Fibroblast of lung (primary cell): ENCODE measurements at regions not wholly inside any gene's neighbourhood (a gene's known extent, or its start where the extent isn't known, plus 50 kb on each side); places are given as distances from the start of the nearest gene placed in this dataset.

Source experiments
- DNase-seq, 2 donors: peaks; one replicate each; pipeline versions ENCODE4 v3.0.0 to v3.0.0-alpha.2; 2010; ENCODE audit warnings: low read depth in 2 of 2
- H2AFZ ChIP-seq: 2 replicates; pipeline ENCODE4 v1.5.1; 2012; ENCODE audit warnings: low read length, control low read depth, inconsistent platforms
- H3K27ac ChIP-seq: 2 replicates; pipeline ENCODE4 v1.5.1; 2011; ENCODE audit warnings: low read length, control low read depth; ENCODE audit not compliant: insufficient read depth
- H3K27me3 ChIP-seq: 2 replicates; pipeline ENCODE4 v1.5.1; 2011; ENCODE audit warnings: mild to moderate bottlenecking, low read length; ENCODE audit not compliant: control insufficient read depth, insufficient read depth
- H3K36me3 ChIP-seq: 2 replicates; pipeline ENCODE4 v1.5.1; 2011; ENCODE audit warnings: low read length; ENCODE audit not compliant: control insufficient read depth, insufficient read depth
- H3K4me1 ChIP-seq: 2 replicates; pipeline ENCODE4 v1.5.1; 2011; ENCODE audit warnings: low read length; ENCODE audit not compliant: control insufficient read depth, insufficient read depth; ENCODE audit errors: extremely low read depth
- H3K4me2 ChIP-seq: 2 replicates; pipeline ENCODE4 v1.5.1; 2011; ENCODE audit warnings: low read length, control low read depth; ENCODE audit not compliant: insufficient read depth; ENCODE audit errors: extremely low read depth
- H3K4me3 ChIP-seq, 4 experiments: fragments of 200-600 bp in 1 of 4; sonication (generic) in 1 of 4; replicated peaks in 1 of 4; 2 replicates each; pipeline ENCODE4 v1.5.1; 2011 to 2016; ENCODE audit warnings: low read length in 4 of 4, low read depth in 3 of 4, mild to moderate bottlenecking in 3 of 4, control low read depth in 2 of 4, inconsistent platforms in 1 of 4, mixed read lengths in 1 of 4; ENCODE audit not compliant: insufficient read depth in 1 of 4; ENCODE audit errors: control extremely low read depth in 1 of 4
- H3K79me2 ChIP-seq: 2 replicates; pipeline ENCODE4 v1.5.1; 2012; ENCODE audit warnings: mild to moderate bottlenecking, low read length, inconsistent platforms; ENCODE audit not compliant: control insufficient read depth, insufficient read depth
- H3K9ac ChIP-seq: 2 replicates; pipeline ENCODE4 v1.5.1; 2011; ENCODE audit warnings: mild to moderate bottlenecking, low read length, control low read depth; ENCODE audit not compliant: insufficient read depth
- H3K9me3 ChIP-seq: 2 replicates; pipeline ENCODE4 v1.5.1; 2012; ENCODE audit warnings: low read depth, low read length; ENCODE audit not compliant: control insufficient read depth, insufficient read depth
- H4K20me1 ChIP-seq: 2 replicates; pipeline ENCODE4 v1.5.1; 2011; ENCODE audit warnings: low read length; ENCODE audit not compliant: control insufficient read depth, insufficient read depth; ENCODE audit errors: extremely low read depth
- EZH2 ChIP-seq: IDR thresholded peaks from 2 replicates; pipeline ENCODE4 v1.5.1; 2012; ENCODE audit warnings: low read length, control low read depth, mild to moderate bottlenecking; ENCODE audit errors: missing control alignments
- TF ChIP-seq, protein P1 (sequence below), 2 donors: IDR thresholded peaks in 1 of 2; conservative IDR thresholded peaks in 1 of 2; 1 replicate in 1 of 2; 2 replicates in 1 of 2; pipeline ENCODE4 v1.5.1; 2011 to 2012; ENCODE audit warnings: low read length in 2 of 2, control low read depth in 1 of 2, inconsistent platforms in 1 of 2, low read depth in 1 of 2, mild to moderate bottlenecking in 1 of 2

- Histone ChIP-seq H3K9me3 (no peaks in the 10 kb centered on the region), H3K4me2 (no peak overlapping the region), H4K20me1 (no peaks in the 10 kb centered on the region), H2AFZ (no peak overlapping the region), H3K27ac (no peak overlapping the region), H3K4me1 (peaks cover 2% of the 10 kb centered on the region), H3K36me3 (no peaks in the 10 kb centered on the region), H3K79me2 (no peaks in the 10 kb centered on the region), H3K4me3 (no peak overlapping the region), H3K27me3 (no peaks in the 10 kb centered on the region), H3K9ac (no peak overlapping the region)
- TF ChIP-seq, protein P1, sequence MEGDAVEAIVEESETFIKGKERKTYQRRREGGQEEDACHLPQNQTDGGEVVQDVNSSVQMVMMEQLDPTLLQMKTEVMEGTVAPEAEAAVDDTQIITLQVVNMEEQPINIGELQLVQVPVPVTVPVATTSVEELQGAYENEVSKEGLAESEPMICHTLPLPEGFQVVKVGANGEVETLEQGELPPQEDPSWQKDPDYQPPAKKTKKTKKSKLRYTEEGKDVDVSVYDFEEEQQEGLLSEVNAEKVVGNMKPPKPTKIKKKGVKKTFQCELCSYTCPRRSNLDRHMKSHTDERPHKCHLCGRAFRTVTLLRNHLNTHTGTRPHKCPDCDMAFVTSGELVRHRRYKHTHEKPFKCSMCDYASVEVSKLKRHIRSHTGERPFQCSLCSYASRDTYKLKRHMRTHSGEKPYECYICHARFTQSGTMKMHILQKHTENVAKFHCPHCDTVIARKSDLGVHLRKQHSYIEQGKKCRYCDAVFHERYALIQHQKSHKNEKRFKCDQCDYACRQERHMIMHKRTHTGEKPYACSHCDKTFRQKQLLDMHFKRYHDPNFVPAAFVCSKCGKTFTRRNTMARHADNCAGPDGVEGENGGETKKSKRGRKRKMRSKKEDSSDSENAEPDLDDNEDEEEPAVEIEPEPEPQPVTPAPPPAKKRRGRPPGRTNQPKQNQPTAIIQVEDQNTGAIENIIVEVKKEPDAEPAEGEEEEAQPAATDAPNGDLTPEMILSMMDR (conservative IDR thresholded peaks at IDR 0.05 in 1 of 2, IDR thresholded peaks at IDR 0.05 in 1 of 2; ENCODE audit: low read depth in 1 of 2, low read length in 2 of 2): no peak
- TF ChIP-seq EZH2: no peak
- DNase-seq: no peak
These were observed 101.0 kb upstream of the LPP start for GRCh38 chr3:188053036-188053340.

- DNase-seq: peak in 1 of 2 donors; percentile 27
- H3K4me1 ChIP-seq: peaks cover 2% of the 10 kb centered on the region
- no peaks in the 10 kb centered on the region for H3K79me2 ChIP-seq
- H3K27me3 ChIP-seq: no peaks in the 10 kb centered on the region
- H4K20me1 ChIP-seq: no peaks in the 10 kb centered on the region
- H3K4me2 ChIP-seq: no peak overlapping the region
- no peak overlapping the region for H3K9ac ChIP-seq
- H3K9me3 ChIP-seq: no peaks in the 10 kb centered on the region
- TF ChIP-seq EZH2: no peak
- TF ChIP-seq, protein P1 (conservative IDR thresholded peaks at IDR 0.05 in 1 of 2, IDR thresholded peaks at IDR 0.05 in 1 of 2; ENCODE audit: low read depth in 1 of 2, low read length in 2 of 2): no peak
- no peak overlapping the region for H2AFZ ChIP-seq
- H3K4me3 ChIP-seq: no peak overlapping the region
- H3K36me3 ChIP-seq: no peaks in the 10 kb centered on the region
- H3K27ac ChIP-seq: no peak overlapping the region
These were observed 100.1 kb upstream of the LPP start for GRCh38 chr3:188053710-188054380.

- no peaks in the 10 kb centered on the region for H4K20me1 ChIP-seq
- H3K4me1 ChIP-seq: peaks cover 2% of the 10 kb centered on the region
- DNase-seq: no peak
- H3K9me3 ChIP-seq: no peaks in the 10 kb centered on the region
- no peak overlapping the region for H3K9ac ChIP-seq
- no peak overlapping the region for H3K4me3 ChIP-seq
- TF ChIP-seq, protein P1 (conservative IDR thresholded peaks at IDR 0.05 in 1 of 2, IDR thresholded peaks at IDR 0.05 in 1 of 2; ENCODE audit: low read depth in 1 of 2, low read length in 2 of 2): no peak
- TF ChIP-seq EZH2: no peak
- no peaks in the 10 kb centered on the region for H3K36me3 ChIP-seq
- H2AFZ ChIP-seq: no peak overlapping the region
- H3K4me2 ChIP-seq: no peak overlapping the region
- no peaks in the 10 kb centered on the region for H3K27me3 ChIP-seq
- H3K27ac ChIP-seq: no peak overlapping the region
- no peaks in the 10 kb centered on the region for H3K79me2 ChIP-seq
These were observed 99.4 kb upstream of the LPP start for GRCh38 chr3:188054541-188054940.
